ENCODE measurements at regions not wholly inside any gene's neighbourhood (a gene's known extent, or its start where the extent isn't known, plus 50 kb on each side); places are given as distances from the start of the nearest gene placed in this dataset.

DNA sequence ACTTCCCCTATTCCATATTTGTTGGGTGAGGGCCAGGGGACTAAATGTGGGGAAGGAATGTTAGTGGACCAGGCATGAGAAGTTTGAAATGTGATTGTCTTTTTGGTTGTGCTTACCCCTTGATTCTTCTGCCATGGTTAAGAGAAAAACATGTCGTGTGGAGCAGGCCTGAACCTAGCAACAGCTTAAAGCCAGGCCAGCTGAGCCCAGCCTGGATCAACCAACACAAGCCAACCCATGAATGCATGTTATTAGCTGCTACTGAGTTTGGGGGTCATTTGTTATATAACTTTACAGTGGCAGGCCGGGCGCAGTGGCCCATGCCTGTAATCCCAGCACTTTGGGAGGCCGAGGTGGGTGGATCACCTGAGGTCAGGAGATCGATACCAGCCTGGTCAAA is 52.4 kb upstream of the TRIO start:
- no peak for DNase-seq (ENCODE audit: low spot score)

DNA sequence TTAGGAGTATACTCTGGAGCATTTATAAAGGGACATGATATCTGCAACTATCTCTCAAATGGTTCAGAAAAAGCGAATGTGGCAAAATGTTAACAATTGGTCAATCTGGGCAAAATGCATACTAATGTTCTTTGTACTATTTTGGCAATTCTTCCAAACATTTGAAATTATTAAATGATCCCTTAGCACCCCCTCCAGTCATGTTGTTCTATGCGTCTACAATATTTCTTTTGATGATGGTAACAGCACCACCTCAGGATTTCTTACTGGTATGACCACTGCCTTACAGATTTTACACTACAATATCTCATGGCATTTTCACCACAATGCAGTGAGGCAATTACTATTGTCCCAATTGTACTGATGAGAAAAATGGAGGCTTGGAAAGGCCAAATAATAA is 52.9 kb upstream of the TRIO start:
- DNase-seq (ENCODE audit: low spot score): no peak

DNA sequence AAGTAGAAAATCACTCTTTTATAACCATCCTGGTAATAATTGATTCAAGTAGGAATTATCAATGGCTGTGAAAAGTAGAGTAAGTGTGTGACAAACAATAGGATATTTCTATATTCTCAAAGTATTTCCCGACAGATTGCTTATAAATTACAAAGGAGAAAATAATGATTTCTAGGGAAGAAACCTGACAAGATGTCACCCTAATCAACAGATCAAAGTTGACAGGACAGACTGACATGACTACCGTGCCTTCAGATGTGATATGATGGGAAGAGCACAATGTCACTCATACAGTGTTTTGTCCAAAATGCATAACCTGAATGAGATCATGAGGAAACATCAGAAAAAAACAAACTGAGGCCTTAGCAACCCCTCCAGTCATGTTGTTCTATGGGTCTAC is 53.9 kb upstream of the TRIO start:
- no peak for DNase-seq (ENCODE audit: low spot score)

DNA sequence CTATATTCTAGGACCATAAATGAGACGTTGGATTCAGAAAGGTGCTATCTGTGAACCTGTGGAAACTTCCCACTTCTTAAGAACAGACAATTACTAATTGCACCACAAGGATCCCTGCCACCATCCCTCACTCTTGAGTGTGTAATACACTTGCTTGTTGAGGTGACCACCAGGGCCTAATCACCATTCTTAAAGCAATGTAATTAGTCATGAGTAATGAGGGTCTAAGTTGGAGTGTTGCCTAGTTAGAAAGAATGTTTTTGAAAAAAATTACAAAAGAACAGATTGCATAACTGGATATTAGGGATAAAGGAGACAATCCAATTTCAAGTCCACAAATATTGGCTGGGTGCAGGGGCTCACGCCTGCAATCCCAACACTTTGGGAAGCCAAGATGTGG is 56.9 kb upstream of the TRIO start:
- DNase-seq (ENCODE audit: low spot score): no peak

DNA sequence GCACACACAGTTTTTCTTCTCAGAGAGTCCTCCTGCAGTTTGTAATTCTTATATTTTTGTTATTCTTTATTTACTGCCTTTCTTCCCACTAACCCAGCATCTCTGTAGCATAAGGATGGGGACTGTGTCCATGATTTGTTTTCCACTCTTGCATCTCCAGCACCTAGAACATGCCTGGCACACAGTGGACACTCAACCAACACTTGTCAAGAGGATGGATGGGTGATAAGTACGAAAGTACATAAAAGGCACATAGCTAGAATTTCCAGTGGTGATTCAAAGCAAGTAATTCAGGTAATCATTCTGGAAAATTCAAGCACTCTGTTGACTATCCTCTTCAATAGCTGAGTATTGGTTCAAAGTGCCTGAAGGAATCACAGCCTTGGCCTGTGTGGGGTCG is 60.2 kb upstream of the TRIO start:
- DNase-seq (ENCODE audit: low spot score): no peak

DNA sequence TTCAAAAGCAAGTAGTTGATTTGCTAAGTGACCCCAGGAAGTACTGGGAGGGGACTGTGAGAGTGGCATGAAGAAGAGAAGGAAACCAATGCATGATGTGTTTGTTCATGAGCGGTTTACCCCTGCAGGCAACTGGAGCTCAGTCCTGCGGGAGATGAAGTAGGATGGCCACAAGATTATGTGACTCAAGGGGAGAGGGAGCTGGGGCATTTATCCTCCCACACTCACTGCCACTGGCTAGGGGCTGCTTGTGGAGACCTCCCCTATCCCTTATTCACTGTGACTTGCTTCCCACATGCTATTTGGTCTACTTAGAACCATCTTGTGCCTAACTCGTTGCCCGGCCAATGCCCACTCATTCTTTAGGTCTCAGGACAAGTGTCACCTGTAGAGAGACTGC is 60.6 kb upstream of the TRIO start:
- no peak for DNase-seq (ENCODE audit: low spot score)

DNA sequence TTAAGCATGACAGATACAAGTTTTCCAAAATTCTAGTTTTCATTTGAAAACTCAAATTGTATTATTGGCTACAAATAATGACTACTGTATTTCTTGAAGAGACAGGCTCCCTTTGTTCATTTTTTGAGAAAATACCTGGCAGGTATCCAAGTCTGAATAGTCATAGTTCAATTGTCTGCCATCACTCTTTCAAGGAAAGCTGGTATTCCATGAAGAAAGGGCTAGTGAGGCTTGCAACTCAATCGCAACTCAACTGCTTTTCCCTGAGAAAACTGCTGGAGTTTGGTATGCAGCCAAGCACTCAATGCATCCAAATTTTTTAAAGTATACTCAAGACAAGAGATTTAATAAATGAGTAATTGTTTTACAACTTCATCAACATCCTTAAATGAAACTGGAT is 61.4 kb upstream of the TRIO start:
- no peak for DNase-seq (ENCODE audit: low spot score)

DNA sequence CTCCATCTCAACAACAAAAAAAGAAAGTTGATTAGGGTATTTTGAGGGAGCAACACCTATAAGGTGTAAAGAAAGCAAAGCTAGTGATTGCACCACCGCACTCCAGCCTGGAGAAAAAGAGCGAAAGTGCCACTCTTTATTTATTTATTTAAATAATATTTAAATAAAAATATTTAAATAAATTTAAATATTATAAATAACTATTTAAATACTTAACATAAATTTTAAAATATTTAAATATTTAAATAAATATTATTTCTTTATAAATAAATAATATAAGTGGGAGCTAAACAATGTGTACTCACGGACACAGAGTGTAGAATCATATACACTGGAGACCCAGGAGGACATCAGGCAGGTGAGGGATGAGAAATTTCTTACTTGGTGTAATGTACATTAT is 64.4 kb upstream of the TRIO start:
- DNase-seq (ENCODE audit: low spot score): no peak

DNA sequence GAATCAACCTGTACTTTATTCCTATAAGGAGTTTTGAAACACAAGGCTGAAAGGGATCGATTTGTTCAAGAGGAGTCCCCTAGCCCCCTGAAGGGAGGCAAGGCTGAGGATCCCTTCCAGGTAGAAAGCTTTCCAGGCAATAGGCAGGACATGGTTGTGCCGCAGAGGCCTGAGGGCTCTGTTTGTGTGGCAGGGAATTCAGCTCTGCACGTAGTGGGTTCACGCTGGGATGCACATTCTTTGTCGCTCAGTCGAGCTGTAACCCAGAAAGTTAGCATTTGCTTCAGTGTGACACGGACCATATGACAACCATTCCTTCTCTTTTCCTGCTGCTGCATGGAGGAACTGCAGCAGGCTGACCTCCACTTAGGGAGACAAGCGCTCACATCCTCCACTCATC is 65.6 kb upstream of the TRIO start:
- DNase-seq (ENCODE audit: low spot score): no peak

DNA sequence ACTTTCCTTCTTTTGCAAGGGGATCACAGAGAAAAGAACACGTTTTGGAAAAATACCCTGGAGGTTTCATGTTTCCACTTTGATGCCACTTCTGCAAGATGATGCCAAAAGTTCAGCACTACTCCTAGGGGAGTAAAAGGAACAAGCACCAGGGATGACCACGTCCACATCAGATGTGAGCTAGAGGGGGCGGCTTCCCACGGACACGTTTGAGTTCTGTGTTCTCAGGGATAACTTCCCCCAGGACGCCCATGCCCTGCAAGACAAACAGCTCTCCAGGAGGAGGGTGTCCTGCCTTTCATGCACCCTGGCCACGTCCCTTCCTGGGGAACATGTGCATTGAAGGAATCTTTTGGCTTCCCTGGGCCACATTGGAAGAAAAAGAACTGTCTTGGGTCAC is 66.6 kb upstream of the TRIO start:
- DNase-seq (ENCODE audit: low spot score): no peak

DNA sequence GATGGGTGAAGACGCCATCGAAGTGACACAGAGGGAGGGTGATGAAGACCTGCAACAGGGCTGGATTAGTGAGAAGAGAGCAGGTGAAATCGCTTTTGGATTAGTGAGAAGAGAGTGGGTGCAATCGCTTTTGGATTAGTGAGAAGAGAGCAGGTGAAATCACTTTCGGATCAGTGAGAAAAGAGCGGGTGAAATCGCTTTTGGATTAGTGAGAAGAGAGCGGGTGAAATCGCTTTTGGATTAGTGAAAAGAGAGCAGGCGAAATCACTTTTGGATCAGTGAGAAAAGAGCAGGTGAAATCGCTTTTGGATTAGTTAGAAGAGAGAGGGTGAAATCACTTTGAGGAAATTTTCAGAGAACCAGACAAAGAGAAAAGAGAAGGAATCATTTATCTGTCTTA is 67.2 kb upstream of the TRIO start:
- DNase-seq (ENCODE audit: low spot score): no peak

DNA sequence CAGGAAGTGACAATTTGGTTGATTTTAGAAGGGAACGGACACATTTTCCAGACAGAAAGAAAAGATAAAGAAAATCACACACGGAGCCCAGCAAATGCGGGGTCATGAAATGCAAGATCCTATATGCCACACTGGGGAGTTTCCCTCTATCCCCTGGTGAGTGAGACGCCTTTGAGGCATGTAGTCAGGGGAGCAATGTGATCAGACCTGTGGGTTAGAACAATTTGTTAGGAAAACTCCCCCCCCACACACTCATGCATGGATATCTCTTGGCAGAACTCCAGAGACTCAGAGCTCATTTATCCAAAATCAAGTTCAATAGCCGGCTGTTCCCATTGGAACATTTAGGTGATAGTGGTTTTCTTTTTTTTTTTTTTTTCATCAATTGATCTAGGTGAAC is 71.7 kb upstream of the TRIO start:
- no peak for DNase-seq (ENCODE audit: low spot score)

DNA sequence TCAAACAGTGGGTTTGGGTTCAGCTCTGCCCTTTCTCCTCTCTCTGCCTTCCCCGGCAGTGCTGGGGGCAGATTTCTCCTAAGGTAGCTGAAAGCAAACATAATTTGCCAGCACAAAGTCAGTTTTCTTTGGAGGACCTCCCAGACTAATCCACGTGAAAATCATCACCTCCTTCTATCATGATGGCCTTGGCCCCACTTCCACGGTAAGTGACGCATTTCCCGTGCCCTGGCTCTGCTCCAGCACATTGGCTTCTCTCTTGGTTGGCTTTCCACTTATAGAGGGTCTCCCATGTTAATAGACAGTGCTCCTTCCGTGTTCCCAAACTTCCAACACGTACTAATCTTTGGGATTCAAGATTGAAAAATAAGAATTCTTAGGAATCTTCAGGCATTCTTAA is 74.1 kb upstream of the TRIO start:
- DNase-seq (ENCODE audit: low spot score): no peak

DNA sequence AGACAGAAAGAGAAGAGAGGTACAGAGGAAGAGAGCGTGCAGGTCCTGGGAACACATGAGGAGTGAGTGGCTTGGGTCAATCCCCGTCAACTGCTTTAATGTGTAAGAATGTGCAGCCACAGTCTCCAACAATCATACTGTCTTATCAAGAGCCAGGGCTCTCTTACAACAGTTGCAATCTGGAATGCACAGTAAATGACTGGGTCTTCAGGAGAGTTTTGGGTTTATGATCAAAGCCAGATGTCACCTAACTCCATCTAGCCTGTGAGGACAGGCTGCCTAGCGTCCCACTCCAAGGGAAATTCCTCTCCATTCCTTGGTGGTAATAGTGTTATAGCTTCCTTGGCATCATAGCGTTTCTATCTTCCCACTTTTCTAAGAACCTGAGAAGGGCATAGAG is 75.0 kb upstream of the TRIO start:
- no peak for DNase-seq (ENCODE audit: low spot score)

DNA sequence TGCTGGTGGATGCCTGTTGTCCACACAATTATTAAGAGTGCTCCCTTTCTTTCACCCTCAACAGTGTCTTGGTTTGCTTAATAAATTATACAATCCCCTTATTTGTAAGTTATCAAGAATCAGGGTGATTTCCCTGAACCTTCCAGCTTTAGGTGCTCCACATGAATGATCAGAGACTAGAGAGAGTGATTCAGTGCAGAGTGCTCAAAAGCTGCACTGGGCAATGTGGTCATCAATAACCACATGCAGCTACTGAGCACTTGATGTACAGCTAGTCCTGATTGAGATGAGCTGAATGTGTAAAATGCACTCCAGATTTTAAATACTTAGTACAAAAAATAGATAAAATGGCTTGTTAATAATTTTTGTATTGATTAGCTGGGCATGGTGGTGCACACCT is 76.8 kb upstream of the TRIO start:
- no peak for DNase-seq (ENCODE audit: low spot score)

DNA sequence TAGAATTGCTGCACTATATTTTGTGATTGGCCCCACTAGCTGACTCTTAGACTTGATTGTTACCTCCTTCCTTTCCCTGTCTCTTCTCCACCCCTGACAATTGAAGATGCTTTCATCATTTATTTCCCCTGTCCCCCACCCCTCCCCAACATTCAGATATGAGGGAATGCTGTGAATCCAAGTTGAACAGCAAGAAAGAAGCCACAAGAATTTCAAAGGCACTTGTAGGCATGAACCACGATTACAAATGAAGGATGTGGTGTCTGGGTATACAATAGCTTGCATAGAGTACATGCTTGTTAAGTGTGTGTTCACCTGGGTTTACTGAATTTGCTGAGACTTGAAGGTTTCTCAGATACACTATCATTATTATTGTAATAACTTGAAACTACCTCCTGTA is 78.3 kb upstream of the TRIO start:
- no peak for DNase-seq (ENCODE audit: low spot score)

DNA sequence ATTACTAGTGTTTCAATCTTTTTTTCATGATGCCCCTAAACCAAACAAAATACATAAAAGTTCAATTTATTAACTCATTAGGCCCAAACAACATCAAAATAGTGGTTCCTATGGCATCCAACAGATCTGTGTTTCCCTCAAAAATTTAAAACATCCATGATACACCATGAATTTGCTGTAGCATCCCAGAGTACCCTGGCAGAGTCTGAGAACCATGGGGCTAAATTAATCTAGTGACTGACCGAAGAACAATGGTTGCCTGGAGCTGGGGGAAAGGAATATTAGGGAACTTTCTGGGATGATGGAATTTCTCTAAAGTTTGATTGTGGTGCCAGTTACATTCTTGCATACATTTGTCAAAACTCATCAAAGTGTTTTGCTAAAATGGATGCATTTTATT is 79.5 kb upstream of the TRIO start:
- DNase-seq (ENCODE audit: low spot score): no peak

DNA sequence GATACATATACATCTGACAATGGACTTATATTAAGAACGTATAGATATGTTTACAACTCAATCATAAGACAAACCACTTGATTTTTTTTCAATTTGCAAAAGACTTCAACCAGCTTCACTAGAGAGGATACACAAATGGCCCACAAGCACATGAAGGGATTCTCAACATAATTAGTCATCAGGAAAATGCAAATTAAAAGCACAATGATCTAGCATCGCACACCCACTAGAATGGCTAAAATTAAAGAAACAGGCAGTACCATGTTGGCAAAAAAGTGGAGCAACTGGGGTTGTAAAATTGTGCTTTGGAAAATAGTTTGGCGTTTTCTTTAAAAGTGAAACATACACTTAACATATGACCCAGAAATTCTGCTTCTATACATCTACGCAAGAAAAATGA is 80.0 kb upstream of the TRIO start:
- DNase-seq (ENCODE audit: low spot score): no peak

DNA sequence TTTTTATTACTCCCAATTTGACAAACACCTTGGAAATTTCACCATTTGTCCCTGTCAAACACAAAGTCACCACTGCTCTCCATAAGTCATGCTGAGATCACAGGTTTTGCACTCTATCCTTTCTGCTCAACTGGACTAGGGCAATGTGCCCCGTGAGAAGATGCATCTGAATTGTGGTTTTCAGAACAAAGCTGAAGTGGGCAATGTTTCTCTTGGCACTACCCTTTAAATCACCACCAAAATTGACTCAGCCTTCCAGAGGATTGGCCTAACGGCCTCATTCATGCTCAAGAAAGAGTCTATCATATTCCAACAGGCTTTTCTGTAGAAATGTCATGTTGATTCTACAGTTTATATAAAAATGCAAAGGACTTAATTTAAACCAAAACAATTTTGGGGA is 81.0 kb upstream of the TRIO start:
- DNase-seq (ENCODE audit: low spot score): no peak

DNA sequence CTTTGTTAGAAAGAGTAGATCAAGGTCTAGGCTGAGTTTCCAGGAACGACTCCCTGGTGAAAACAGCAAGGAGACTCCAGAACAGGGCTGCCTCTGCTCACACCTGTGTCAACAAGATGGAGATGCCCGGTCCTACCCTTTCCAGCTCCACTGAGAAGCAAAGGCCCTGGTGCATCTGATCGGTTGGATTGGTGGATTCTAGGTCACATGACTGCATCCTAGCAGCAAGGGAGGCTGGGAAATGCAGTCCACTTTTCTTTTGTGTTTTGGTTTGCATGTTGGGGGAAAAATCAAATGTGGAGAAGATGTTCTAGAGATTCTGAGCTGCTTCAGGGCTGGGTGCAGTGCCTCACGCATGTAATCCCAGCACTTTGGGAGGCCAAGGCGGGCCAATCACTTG is 82.0 kb upstream of the TRIO start:
- DNase-seq (ENCODE audit: low spot score): no peak

DNA sequence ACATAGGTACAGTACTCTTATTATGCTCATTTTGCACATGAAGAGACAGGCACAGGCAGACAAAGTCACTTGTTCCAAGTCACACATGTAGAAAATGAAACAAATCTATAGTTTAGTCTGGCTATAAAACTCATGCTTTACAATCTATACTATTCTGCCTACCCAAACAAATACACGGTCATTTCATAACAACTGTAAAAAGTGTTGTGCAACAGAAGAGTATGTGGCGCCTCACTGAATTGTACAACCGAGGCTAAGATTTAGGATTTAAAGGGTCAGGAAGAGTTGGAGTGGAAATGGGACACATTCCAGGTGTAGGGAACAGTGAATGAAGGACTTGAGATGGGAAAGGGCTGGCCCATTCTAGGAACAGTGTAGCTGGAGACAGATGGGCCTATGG is 82.9 kb upstream of the TRIO start:
- no peak for DNase-seq (ENCODE audit: low spot score)

DNA sequence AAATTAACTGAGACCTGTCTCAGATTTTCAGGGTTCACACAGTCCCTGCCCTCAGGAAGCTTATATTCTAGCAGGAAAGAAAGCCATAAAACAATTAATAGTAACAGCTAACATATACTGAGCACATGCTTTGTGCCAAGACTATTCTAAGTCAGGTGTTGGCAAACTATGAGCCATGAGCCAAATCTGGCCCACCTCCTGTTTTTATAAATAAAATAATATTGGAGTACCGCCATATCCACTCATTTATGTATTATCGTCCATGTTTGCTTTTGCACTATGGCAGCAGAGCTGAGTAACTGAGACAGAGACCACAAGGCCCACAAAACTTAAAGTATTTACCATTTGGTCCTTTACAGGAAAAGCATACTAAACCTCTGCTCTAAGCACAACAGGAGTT is 83.3 kb upstream of the TRIO start:
- DNase-seq (ENCODE audit: low spot score): no peak

DNA sequence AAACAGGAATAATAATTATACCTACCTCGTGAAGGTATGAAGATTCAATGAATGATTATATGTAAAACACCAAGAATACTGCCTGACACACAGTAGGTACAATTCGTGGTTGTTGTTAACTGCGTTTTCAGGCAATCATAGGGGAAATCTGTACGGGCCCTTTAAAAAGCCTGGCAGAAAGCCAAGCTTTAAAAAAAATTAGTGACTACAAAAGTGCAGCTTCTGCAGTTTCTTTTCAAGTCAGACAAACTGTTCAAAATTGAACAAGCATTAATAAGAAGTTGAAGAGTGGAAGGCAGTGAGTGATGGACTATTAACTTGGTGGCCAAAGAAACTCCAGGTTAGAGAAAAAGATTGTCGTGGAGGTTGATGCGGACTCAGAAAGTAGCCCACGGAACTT is 85.9 kb upstream of the TRIO start:
- DNase-seq (ENCODE audit: low spot score): no peak

DNA sequence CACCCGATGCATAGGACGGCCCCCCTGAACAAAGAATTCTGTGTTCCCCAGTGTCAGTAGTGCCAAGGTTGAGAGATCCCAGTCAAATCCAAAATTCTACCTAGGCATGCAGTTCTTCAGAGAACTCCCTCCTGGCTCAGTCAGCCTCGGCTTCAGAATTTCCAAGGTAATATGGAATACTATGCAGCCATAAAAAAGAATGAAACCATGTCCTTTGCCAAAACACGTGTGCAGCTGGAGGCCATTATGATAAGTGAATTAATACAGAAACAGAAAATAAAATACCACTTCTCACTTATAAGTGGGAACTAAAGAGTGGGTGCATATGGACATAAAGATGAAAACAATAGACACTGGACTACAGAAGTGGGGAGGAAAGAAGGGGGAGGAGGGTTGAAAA is 87.1 kb upstream of the TRIO start:
- DNase-seq (ENCODE audit: low spot score): no peak
